GM19395 (cell line): ENCODE measurements at regions not wholly inside any gene's neighbourhood (a gene's known extent, or its start where the extent isn't known, plus 50 kb on each side); places are given as distances from the start of the nearest gene placed in this dataset.
"Not testable (repeated sequence)": the region's sequence is repeated elsewhere in the genome, so short reads cannot be mapped to it uniquely, and the experiment has no call there.

Source experiments
- ATAC-seq: cut with Tn5 transposase; IDR thresholded peaks from one replicate; pipeline ENCODE4 v1.9.1; 2021; ENCODE audit warnings: mild to moderate bottlenecking, moderate library complexity; ENCODE audit not compliant: unreplicated experiment

GRCh38 chr5:138702166-138703077, 50.8 kb upstream of the CTNNA1 start:
- no peak for ATAC-seq

DNA sequence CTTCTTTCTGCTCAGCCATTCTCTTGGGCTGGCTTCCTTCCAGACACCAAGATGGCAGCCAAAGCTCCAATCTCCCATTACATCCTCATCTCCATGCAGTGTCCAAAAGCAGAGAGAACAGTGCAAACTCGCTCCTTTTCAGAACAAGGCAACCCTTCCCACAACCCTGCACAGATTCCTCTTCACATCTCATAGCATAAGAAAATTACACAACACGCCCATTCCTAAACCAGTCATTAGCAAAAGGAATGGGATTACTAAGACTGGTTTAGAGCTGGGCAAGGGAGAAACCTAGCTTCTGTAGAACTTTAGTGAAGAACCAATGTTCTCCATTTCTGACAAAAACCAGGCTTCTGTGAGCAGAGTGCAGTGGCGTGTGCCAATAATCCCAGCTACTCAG, 51.5 kb upstream of the CTNNA1 start:
- ATAC-seq: no peak

DNA sequence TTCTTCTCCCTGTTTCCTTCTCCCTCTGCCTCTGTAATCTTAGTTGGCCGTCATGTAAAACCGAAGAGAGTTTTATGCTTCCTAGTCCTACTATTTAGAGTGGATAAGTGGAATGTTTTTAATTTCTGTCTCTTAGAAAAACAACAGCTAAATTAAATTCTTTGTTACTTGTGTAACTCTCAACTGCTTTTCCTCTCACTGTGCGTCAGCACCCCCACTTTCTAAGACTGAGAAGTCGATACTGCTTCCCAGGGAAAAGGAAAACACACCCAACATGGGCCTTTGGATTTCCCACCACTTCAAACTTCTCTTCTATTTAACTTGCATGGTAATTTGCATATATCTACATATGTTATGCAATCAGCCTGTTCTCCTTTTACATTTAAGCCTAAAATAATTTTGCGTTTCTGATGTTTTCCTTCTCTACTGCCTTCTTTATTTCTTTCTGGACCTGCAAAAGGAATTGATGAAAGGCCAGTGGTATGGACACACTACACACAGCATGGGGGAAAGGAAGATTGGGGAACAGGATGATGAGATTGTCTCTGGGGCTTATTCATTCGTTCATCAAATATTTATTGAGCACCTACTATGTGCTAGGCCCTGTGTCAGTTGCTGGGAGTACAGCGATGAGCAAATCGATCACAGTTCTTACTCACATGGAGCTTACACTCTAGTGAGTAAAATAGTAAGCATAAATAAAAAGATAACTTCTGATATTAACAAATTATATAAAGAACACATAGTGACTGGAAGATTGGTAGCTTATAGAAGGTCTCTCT, 52.5 kb upstream of the CTNNA1 start:
- ATAC-seq: no peak

GRCh38 chr5:138699482-138699881, 53.7 kb upstream of the CTNNA1 start:
- no peak for ATAC-seq

GRCh38 chr5:138698713-138699112, 54.5 kb upstream of the CTNNA1 start:
- ATAC-seq: no peak

DNA sequence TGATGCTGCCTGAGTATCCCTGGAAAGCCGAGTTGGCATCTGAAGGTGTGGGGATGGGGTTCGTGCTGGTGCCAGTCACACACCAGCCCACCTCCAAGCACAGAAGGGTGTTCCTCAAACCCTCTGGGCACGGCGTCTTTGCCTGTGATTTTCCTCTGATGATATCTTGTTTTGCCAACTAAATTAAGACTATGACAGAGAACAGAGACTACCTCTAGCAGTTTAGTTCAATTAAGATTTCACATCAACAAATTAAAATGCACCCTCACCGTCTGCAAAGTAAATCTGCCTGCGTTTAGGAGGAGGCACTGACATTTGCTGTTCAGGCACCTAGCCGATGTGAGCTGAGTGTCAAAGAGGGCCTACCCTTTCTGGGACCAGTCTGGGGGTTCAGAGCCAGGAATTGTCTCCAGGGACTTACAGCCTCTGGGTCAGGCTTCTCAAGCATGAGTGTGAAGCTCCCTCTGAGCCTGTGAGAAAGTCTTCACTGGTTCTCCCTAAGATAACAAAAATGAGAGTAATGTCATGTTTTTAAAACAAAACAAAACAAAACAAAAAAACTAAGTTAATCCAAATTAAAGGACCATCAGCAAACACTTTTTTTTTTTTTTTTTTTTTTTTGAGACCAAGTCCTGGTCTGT, 55.4 kb upstream of the CTNNA1 start:
- no peak for ATAC-seq

DNA sequence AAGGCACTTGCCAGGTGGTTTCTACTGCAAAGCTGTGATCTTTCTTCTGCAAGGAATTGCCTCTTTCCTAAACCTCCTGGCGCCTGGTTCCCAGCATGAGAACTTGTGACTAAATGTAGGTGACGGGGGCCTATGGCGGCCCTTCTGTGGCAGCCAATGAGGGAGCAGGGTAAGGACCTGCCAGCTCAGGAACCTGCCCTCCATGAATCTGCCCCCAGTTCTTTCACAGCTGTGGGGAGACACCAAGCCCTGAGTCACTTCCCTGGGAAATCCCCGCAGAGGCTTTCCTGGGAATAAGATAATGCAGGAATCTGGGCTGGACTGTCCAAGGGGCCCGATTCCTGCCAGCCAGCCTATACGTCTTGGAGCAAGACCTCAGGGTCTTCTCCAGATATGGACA, 56.7 kb upstream of the CTNNA1 start:
- no peak for ATAC-seq

DNA sequence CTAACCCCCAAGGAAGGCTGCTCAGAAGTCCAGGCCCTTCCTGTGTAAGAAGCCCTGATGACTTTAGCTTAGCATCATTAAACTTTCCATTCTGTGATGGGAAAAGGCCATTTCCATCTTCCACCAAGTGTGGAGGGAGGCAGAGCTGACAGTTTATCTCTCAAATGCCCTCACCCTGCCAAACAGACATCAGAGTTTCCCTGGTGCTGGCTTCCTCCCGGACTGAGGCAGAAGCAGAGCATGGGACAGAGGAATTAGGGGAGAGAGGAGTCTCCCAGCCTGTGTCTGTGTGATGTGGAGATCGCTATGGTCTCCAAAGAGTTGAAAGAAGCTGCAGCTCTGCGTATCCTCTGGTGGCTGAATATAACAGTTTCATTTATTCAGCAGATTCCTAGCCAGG, 57.4 kb upstream of the CTNNA1 start:
- no peak for ATAC-seq

DNA sequence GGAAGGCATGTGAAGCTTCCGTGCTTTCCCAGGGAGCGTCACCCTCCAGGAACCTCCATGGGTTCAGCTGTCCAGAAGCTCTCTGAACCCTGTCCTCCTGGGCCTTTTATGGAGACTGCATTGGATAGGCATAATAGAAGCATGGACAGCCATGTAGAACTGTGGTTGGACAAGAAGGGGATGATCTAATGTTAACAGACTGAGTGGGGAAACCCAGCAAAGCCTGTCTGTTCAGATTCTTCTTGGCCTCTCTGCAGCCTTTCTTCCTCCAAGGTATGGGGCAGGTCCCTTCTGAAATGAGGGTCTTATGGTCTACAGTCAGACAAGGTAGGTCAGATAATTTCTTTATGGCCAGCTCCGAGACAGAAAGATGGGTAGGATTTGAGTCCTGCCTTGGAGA, 59.1 kb upstream of the CTNNA1 start:
- no peak for ATAC-seq

- no peak for ATAC-seq
Observed at GRCh38 chr5:138692370-138692769, 60.9 kb upstream of the CTNNA1 start.

GRCh38 chr5:138686668-138687067, 66.6 kb upstream of the CTNNA1 start:
- no peak for ATAC-seq

DNA sequence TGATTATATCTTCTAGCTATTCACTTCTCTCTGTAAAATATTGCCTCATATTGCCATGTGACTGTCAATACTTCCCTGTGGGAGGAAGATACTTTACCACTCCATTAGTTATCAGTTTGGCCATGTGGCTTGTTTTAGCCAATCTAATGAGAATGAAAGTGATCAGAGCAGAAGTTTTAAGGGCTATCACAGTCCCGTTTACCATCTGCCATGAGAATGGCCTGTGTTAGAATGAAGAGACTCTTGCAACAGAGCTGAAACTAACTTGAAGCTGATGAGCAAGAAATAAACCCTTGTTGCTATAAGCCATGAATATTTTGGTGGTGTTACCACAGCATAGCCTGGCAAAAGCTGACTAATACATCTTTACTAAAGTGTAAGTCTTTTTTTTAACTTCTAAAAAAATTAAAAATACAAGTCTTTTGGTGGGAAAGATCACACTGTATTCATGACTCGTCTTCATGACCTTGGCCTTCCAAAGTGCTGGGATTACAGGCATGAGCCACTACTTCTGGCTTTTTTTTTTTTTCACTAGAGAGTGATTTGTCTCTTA, 68.0 kb upstream of the CTNNA1 start:
- no peak for ATAC-seq

GRCh38 chr5:138682462-138682861, 70.8 kb upstream of the CTNNA1 start:
- ATAC-seq: not testable (repeated sequence)

- ATAC-seq: not testable (repeated sequence)
Observed at GRCh38 chr5:138678826-138679225, 74.4 kb upstream of the CTNNA1 start.

DNA sequence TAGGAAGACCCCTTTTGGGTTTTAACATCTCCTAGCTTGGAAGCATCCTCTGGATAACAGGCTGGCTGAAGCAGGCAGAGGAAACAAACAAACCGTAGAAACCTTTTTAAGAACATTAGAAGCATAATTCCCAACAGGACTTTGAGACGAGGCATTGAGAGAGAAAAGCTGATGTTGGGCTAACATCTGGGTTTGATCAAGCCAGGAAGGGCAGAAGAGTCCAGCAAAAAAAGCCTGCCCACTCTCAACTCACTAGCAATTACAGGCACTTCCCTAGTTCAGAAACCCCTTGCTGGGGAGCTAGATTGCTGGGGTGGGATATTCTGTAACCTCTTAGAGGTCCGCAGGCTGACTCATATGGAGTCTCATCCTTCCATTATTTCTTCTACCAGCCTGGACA, 75.4 kb upstream of the CTNNA1 start:
- no peak for ATAC-seq

DNA sequence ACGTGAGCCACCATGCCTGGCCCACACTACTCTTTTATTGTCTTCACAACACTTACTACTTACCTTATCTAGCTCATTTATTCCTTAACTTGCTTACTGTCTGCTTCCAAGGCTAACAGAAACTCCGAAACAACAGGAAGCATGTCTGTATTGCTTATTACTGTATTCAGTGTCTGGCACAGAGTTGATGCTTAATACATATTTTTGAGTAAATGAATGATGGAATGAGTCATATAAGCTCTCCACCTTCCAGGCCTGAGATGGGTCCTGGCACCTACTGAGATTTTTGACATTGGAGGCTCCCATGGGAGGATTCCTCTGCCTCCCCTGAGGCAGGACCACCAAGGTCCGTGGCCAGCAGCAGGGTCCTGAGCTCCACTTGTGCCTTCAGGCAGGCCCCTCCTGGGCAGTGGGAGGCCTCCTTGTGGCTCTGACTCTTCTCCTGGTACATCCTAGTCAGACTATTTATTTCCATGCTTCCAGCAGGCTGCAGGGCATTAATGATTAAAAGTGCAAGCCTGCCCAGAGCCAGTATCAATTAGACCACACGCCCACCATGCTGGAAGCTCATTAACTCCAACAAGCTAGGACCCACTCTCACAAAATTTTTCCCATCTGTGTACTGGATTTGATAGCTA, 76.5 kb upstream of the CTNNA1 start:
- ATAC-seq: no peak

DNA sequence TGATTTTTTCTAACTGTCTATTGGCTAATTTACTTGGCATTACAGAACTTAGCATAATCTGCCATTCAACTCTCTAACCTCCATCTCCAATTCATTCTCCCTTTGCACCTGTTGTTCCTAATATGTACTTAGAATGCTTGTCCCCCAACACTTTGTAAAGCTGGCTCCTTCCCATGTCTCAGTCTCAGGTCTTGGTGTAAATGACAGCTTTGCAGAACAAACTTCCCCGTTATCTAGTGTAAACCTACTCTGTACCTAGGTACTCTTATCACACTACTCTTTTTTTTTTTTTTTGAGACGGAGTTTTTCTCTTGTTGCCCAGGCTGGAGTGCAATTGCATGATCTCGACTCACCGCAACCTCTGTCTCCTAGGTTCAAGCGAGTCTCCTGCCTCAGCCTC, 77.2 kb upstream of the CTNNA1 start:
- ATAC-seq: no peak

GRCh38 chr5:138668451-138669380, 84.5 kb upstream of the CTNNA1 start:
- no peak for ATAC-seq

GRCh38 chr5:138667782-138668331, 85.4 kb upstream of the CTNNA1 start:
- not testable (repeated sequence) for ATAC-seq
